B cell (primary cell): ENCODE measurements at regions not wholly inside any gene's neighbourhood (a gene's known extent, or its start where the extent isn't known, plus 50 kb on each side); places are given as distances from the start of the nearest gene placed in this dataset.

Experiments
- ATAC-seq: fragments of 200-7000 bp; cut with Tn5 transposase; one replicate; pipeline ENCODE4 v1.10.0; 2021; ENCODE audit warnings: low read depth, mild to moderate bottlenecking, moderate number of reproducible peaks, moderate library complexity
- CTCF ChIA-PET: fragments of 350-600 bp; sonication (Branson Sonifier 250); formaldehyde crosslinking; loops from one replicate; lab custom pipeline; 2021; ENCODE audit warnings: antibody characterized with exemption, inconsistent platforms; lab: Charles Lee
- POLR2A ChIA-PET: fragments of 350-600 bp; sonication (Branson Sonifier 250); formaldehyde crosslinking; loops from one replicate; lab custom pipeline; 2021; ENCODE audit warnings: antibody characterized with exemption; lab: Charles Lee
- DNase-seq: peaks from one replicate; pipeline ENCODE4 v3.0.0; 2013
- H2AFZ ChIP-seq: 2 replicates; pipeline ENCODE4 v1.6.1; 2012; ENCODE audit warnings: mild to moderate bottlenecking, low read depth, low read length; ENCODE audit not compliant: insufficient read depth, poor library complexity, severe bottlenecking
- H3K27ac ChIP-seq, 2 donors: 1 replicate in 1 of 2; 2 replicates in 1 of 2; pipeline ENCODE4 v1.5.1; 2012 to 2013; ENCODE audit warnings: low read length in 2 of 2, mild to moderate bottlenecking in 2 of 2, moderate library complexity in 1 of 2
- H3K27me3 ChIP-seq, 4 experiments: fragments of 200-600 bp in 1 of 4; sonication (generic) in 1 of 4; replicated peaks in 1 of 4; 1 replicate in 2 of 4; 2 replicates in 2 of 4; pipeline versions ENCODE4 v1.6.1 to v1.7.0; 2013 to 2016; ENCODE audit warnings: low read length in 3 of 4, mild to moderate bottlenecking in 2 of 4, mixed read lengths in 1 of 4, moderate library complexity in 1 of 4; ENCODE audit not compliant: insufficient read depth in 4 of 4, control insufficient read depth in 3 of 4; ENCODE audit errors: control extremely low read depth in 1 of 4
- H3K36me3 ChIP-seq, 2 experiments: replicated peaks in 1 of 2; 1 replicate in 1 of 2; 2 replicates in 1 of 2; pipeline versions ENCODE4 v1.6.1 to v1.7.1; 2013; ENCODE audit warnings: low read length in 1 of 2; ENCODE audit not compliant: insufficient read depth in 2 of 2, control insufficient read depth in 1 of 2; ENCODE audit errors: control extremely low read depth in 1 of 2, extremely low read depth in 1 of 2
- H3K4me1 ChIP-seq, 2 donors: fragments of 200-600 bp in 1 of 2; sonication (generic) in 1 of 2; 1 replicate in 1 of 2; 2 replicates in 1 of 2; pipeline versions ENCODE4 v1.5.1 to v1.6.1; 2013 to 2017; ENCODE audit warnings: low read length in 2 of 2; ENCODE audit not compliant: control insufficient read depth in 2 of 2, insufficient read depth in 2 of 2
- H3K4me2 ChIP-seq: replicated peaks from 2 replicates; pipeline ENCODE3; 2012; ENCODE audit warnings: mild to moderate bottlenecking, low read depth, low read length; ENCODE audit not compliant: poor library complexity, severe bottlenecking
- H3K4me3 ChIP-seq, 5 experiments: fragments of 200-600 bp in 1 of 5; sonication (generic) in 1 of 5; 1 replicate in 3 of 5; 2 replicates in 2 of 5; pipeline versions ENCODE4 v1.5.1 to v1.7.0; 2011 to 2016; ENCODE audit warnings: low read length in 4 of 5, mild to moderate bottlenecking in 4 of 5, low read depth in 2 of 5, control low read depth in 1 of 5, moderate library complexity in 1 of 5; ENCODE audit not compliant: insufficient read depth in 1 of 5; ENCODE audit errors: control extremely low read depth in 1 of 5, extremely low read depth in 1 of 5
- H3K79me2 ChIP-seq: fragments of 200-600 bp; sonication (generic); one replicate; pipeline ENCODE4 v1.6.0; 2016; ENCODE audit warnings: low read length; ENCODE audit not compliant: control insufficient read depth, insufficient read depth
- H3K9ac ChIP-seq: fragments of 200-600 bp; sonication (generic); 2 replicates; pipeline ENCODE4 v1.6.1; 2017; ENCODE audit warnings: mild to moderate bottlenecking, low read length, moderate library complexity
- H3K9me3 ChIP-seq, 3 donors: one replicate each; pipeline versions ENCODE4 v1.6.1 to v1.7.1; 2013; ENCODE audit warnings: low read length in 2 of 3; ENCODE audit not compliant: control insufficient read depth in 2 of 3, insufficient read depth in 1 of 3; ENCODE audit errors: control extremely low read depth in 1 of 3
- H4K20me1 ChIP-seq: 2 replicates; pipeline ENCODE4 v1.6.0; 2012; ENCODE audit warnings: mild to moderate bottlenecking, low read length; ENCODE audit not compliant: insufficient read depth, control insufficient read depth, poor library complexity, severe bottlenecking
- H3K27ac Mint-ChIP-seq: one replicate; pipeline ENCODE4 v1.8.0; 2021; ENCODE audit warnings: mixed read lengths
- H3K27me3 Mint-ChIP-seq: one replicate; pipeline ENCODE4 v1.8.0; 2021; ENCODE audit warnings: mixed read lengths
- H3K4me1 Mint-ChIP-seq: one replicate; pipeline ENCODE4 v1.8.0; 2021; ENCODE audit warnings: mixed read lengths
- H3K4me3 Mint-ChIP-seq: one replicate; pipeline ENCODE4 v1.8.0; 2021; ENCODE audit warnings: mixed read lengths
- H3K9me3 Mint-ChIP-seq: one replicate; pipeline ENCODE4 v1.8.0; 2022; ENCODE audit warnings: mixed read lengths; ENCODE audit not compliant: insufficient read depth
- EZH2 ChIP-seq: IDR thresholded peaks from 2 replicates; pipeline ENCODE4 v1.6.1; 2012; ENCODE audit warnings: borderline replicate concordance, low read depth, mild to moderate bottlenecking, moderate library complexity, low read length; ENCODE audit not compliant: insufficient read depth, poor library complexity, severe bottlenecking
- WGBS: methylation state at CpG from one replicate; pipeline ENCODE4 v1.1.5; 2013; ENCODE audit warnings: missing lambda C conversion rate; ENCODE audit not compliant: insufficient coverage; 5-methylcytosine and 5-hydroxymethylcytosine counted together
- intact Hi-C: fragments of 100-400 bp; cut with micrococcal nuclease; formaldehyde crosslinking; loops from one replicate; pipeline ENCODE4 v1.10.0; 2022
- TF ChIP-seq, protein P1 (sequence below): fragments of 200-600 bp; IDR thresholded peaks from one replicate; pipeline ENCODE4 v1.8.0; 2022; ENCODE audit warnings: antibody characterized with exemption, mild to moderate bottlenecking

DNA sequence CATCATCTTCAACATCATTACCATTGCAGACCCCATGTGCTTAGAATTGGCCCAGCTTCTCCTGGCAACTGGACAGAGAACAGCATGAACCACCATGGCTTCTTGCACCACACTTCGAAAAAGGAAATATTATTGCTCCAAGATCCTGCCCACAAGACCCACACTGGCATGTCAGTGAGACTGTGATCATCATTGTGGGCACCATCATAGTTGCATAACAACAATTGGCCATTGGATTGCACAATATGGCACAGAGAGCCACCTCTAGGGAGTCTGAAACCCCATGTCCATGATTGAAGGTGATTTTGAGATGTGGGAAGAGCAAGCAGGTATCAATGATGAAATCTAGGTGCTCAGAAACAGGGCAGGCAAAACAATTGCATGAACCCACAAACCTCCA is 918.9 kb downstream of the GRID1 start:
- Histone ChIP-seq H3K4me1 (no peaks in the 10 kb centered on the region), H4K20me1 (no peaks in the 10 kb centered on the region), H3K36me3 (no peaks in the 10 kb centered on the region), H3K4me2 (no peak overlapping the region), H3K4me3 (no peak overlapping the region), H3K79me2 (no peaks in the 10 kb centered on the region), H2AFZ (no peak overlapping the region), H3K27me3 (no peaks in the 10 kb centered on the region), H3K27ac (no peak overlapping the region), H3K9me3 (no peaks in the 10 kb centered on the region), H3K9ac (no peak overlapping the region)
- no peaks in the 10 kb centered on the region for H3K4me1 Mint-ChIP-seq
- DNase-seq (no peak), ATAC-seq (no peak)
- H3K27me3 Mint-ChIP-seq: no peaks in the 10 kb centered on the region
- H3K27ac Mint-ChIP-seq: no peak overlapping the region
- H3K9me3 Mint-ChIP-seq: no peaks in the 10 kb centered on the region
- 100% methylated on average over 1 of the region's 1 CpG for WGBS
- POLR2A ChIA-PET: no interaction called here
- TF ChIP-seq, protein P1, sequence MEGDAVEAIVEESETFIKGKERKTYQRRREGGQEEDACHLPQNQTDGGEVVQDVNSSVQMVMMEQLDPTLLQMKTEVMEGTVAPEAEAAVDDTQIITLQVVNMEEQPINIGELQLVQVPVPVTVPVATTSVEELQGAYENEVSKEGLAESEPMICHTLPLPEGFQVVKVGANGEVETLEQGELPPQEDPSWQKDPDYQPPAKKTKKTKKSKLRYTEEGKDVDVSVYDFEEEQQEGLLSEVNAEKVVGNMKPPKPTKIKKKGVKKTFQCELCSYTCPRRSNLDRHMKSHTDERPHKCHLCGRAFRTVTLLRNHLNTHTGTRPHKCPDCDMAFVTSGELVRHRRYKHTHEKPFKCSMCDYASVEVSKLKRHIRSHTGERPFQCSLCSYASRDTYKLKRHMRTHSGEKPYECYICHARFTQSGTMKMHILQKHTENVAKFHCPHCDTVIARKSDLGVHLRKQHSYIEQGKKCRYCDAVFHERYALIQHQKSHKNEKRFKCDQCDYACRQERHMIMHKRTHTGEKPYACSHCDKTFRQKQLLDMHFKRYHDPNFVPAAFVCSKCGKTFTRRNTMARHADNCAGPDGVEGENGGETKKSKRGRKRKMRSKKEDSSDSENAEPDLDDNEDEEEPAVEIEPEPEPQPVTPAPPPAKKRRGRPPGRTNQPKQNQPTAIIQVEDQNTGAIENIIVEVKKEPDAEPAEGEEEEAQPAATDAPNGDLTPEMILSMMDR: no peak
- no peak for TF ChIP-seq EZH2
- no peak overlapping the region for H3K4me3 Mint-ChIP-seq
- intact Hi-C loops: no loop called here
- CTCF ChIA-PET: no interaction called here

DNA sequence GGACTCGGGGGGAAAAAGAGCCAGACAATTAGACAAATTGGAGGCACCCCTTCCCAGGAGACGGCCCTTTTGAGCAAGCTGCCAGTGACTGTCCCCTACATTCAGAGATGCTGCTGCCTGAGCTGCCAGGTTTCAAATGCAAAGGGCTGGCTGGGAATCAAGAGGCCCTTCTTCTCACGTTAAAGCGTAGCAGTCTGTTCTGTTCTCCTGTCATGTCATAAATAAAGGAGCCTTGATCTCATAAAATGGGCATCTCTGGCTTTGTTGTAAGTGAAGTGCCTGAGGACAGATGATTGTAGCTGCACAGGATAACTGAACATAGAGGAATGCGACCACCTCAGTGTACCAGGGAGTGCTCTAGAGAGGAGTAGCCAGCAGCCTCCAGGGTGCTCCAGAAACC is 917.9 kb downstream of the GRID1 start:
- H3K9ac ChIP-seq: no peak overlapping the region
- H3K27me3 ChIP-seq: no peaks in the 10 kb centered on the region
- no peak overlapping the region for H3K27ac ChIP-seq
- ChIA-PET POLR2A (no interaction called here), CTCF (no interaction called here)
- no peaks in the 10 kb centered on the region for H3K9me3 Mint-ChIP-seq
- TF ChIP-seq, protein P1: no peak
- no peak for TF ChIP-seq EZH2
- H4K20me1 ChIP-seq: no peaks in the 10 kb centered on the region
- H3K4me2 ChIP-seq: no peak overlapping the region
- H3K4me1 ChIP-seq: no peaks in the 10 kb centered on the region
- H3K9me3 ChIP-seq: no peaks in the 10 kb centered on the region
- H3K79me2 ChIP-seq: no peaks in the 10 kb centered on the region
- intact Hi-C loops: no loop called here
- no peak overlapping the region for H3K4me3 Mint-ChIP-seq
- DNase-seq (no peak), ATAC-seq (no peak)
- H3K27ac Mint-ChIP-seq: no peak overlapping the region
- no peaks in the 10 kb centered on the region for H3K4me1 Mint-ChIP-seq
- no peak overlapping the region for H2AFZ ChIP-seq
- 80% methylated on average over 5 of the region's 5 CpGs for WGBS
- H3K36me3 ChIP-seq: no peaks in the 10 kb centered on the region
- H3K27me3 Mint-ChIP-seq: no peaks in the 10 kb centered on the region
- no peak overlapping the region for H3K4me3 ChIP-seq
